ENCODE measurements at regions not wholly inside any gene's neighbourhood (a gene's known extent, or its start where the extent isn't known, plus 50 kb on each side); places are given as distances from the start of the nearest gene placed in this dataset.

- TF ChIP-seq CTCF (IDR thresholded peaks at IDR 0.05) (no peak), POLR2A (IDR thresholded peaks at IDR 0.05) (no peak)
These were observed 1639.5 kb downstream of the SI start for GRCh38 chr3:163438760-163439159.

Measured in heart left ventricle (tissue), 13 donors.